ENCODE measurements at regions not wholly inside any gene's neighbourhood (a gene's known extent, or its start where the extent isn't known, plus 50 kb on each side); places are given as distances from the start of the nearest gene placed in this dataset.

DNA sequence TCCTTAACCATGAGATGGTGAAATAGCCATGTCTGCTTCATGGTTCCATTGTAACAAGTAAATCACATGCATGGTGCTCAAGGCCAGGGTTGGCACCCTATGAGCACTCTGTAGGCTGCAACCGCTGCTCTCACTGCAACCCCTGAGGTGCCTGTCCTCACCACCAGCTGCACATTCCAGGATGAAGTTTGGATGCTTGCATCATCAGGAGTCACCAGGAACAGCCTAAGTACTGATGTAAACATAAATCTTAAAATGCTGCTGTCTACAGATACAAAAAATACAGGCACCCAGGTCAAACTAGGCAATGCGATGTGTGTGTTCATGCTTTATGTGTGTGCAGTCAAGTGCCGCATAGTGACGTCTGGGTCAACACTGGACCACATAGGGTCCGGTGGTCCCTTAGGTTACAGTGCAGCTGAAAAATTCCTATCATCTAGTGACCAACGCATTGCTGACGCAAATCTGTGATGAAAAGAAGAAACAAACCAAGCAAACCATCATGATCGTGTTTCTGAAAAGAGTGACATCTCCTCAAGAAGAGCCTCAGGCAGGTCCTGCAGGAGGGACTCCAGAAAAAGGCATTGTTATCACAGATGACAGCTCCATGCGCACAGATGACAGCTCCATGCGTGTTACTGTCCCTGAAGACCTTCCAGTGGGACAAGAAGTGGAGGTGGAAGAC, 234.8 kb downstream of the AUH start:
- TF ChIP-seq, protein P1, sequence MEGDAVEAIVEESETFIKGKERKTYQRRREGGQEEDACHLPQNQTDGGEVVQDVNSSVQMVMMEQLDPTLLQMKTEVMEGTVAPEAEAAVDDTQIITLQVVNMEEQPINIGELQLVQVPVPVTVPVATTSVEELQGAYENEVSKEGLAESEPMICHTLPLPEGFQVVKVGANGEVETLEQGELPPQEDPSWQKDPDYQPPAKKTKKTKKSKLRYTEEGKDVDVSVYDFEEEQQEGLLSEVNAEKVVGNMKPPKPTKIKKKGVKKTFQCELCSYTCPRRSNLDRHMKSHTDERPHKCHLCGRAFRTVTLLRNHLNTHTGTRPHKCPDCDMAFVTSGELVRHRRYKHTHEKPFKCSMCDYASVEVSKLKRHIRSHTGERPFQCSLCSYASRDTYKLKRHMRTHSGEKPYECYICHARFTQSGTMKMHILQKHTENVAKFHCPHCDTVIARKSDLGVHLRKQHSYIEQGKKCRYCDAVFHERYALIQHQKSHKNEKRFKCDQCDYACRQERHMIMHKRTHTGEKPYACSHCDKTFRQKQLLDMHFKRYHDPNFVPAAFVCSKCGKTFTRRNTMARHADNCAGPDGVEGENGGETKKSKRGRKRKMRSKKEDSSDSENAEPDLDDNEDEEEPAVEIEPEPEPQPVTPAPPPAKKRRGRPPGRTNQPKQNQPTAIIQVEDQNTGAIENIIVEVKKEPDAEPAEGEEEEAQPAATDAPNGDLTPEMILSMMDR (IDR thresholded peaks at IDR 0.05; ENCODE audit: insufficient read depth, low read depth, low read length) = no peak
- no peak overlapping the region for H3K4me3 ChIP-seq (ENCODE audit: low read depth, low read length)
- peak; percentile 92 for DNase-seq (ENCODE audit: low read depth)

DNA sequence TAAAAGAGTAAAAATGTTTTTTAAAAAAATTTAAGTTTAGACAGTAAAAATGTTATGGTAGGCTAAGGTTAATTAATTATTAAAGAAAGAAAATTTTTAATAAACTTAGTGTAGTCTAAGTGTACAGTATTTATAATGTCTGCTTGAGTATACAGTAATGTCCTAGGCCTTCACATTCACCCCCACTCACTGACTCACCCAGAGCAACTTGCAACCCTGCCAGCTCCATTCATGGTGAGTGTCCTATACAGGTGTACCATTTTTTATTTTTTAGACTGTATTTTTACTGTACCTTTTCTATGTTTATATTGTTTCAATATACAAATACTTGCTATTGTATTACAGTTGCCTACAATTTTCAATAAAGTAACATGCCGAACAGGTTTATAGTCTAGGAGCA, 234.1 kb downstream of the AUH start:
- TF ChIP-seq, protein P1 (IDR thresholded peaks at IDR 0.05; ENCODE audit: insufficient read depth, low read depth, low read length) = no peak
- no peak overlapping the region for H3K4me3 ChIP-seq (ENCODE audit: low read depth, low read length)
- DNase-seq (ENCODE audit: low read depth) = no peak

DNA sequence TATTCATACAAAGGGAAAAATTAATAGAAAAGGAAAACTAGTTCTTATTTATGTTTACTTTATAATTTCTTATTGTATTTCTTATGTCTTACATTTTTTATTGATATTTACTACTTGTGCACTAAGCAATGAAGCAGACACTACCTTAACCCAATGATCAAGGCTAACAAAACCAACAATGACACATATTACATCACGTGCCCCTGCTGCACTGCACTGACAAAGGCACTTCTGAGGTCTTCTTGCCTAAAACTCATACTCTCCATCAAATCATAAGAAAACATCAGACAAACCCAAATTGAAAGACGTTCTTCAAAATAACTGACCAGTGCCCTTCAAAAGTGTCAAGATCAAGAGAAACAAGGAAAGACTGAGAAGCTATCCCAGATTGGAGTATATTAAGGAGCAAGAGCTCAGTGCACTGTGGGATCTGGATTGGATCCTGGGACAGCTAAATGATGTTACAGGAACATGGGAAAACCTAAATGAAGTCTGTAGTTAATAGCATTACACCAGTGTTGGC, 230.9 kb downstream of the AUH start:
- DNase-seq (ENCODE audit: low read depth) = no peak
- H3K4me3 ChIP-seq (ENCODE audit: low read depth, low read length) = no peak overlapping the region
- TF ChIP-seq, protein P1 (IDR thresholded peaks at IDR 0.05; ENCODE audit: insufficient read depth, low read depth, low read length) = no peak

DNA sequence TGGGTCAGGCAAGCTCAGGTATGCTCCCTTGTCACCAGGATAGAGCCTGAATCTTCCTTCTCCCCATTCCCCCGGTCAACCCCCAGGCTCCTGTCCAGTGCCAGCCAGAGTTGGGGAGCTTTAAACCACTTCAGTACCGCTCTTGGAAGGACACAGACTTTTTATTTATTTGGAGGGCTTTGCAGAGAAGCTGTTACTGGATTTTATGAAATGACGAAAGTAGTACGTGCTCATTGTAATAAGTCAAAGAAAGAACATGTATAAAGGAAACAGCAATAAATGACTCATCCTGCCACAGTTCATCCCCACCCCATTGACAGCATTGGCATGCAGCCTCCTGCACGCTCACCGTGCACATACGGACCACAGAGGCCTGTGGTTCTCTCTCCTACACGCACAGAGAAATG, 230.3 kb downstream of the AUH start:
- TF ChIP-seq, protein P1 (IDR thresholded peaks at IDR 0.05; ENCODE audit: insufficient read depth, low read depth, low read length) = no peak
- no peak overlapping the region for H3K4me3 ChIP-seq (ENCODE audit: low read depth, low read length)

DNA sequence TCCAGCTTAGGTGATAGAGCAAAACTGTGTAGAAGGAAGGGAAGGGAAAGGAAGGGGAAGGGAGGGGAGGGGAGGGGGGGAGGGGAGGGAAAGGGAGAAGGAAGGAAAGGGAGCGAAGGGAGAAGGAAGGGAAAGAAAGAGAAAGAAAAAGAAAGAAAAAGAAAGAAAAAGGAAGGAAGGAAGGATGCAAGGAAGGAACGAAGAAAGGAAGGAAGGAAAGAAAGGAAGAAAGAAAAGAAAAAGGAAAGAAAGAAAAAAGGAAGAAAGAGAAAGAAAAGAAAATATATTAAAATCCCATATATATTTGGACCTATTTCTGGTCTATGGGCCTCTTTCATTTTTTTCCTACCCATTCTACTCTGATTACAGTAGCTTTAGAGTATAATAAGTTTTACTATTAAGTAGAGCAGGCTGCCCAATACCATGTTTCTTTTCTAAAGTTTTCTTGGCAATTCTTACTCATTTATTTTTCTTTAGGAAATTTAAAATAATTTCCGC, 229.1 kb downstream of the AUH start:
- H3K4me3 ChIP-seq (ENCODE audit: low read depth, low read length) = no peak overlapping the region

More for the DNA sequence above, 230.3 kb downstream of the AUH start:
- DNase-seq (ENCODE audit: low read depth) = peak; percentile 97

DNA sequence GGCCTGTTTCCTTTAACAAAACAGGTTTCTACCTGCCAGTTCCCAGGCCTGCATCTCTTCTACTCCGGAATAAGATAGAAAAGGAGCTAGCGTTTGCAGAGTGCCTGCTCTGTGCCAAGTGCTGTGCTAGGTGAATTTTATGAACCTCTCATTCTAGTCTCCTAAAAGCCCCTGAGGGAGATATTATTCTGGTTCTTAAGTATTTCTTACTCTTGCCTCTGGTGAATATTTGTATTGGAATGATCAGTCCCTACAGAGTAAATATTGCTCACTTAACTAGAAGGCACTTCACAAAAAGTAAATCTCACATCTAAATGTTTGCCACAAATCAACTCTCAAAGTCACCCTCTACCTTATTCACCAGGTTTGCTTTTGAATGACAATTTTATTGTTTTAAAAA, 227.1 kb downstream of the AUH start:
- no peak for DNase-seq (ENCODE audit: low read depth)
- H3K4me3 ChIP-seq (ENCODE audit: low read depth, low read length) = no peak overlapping the region
- TF ChIP-seq, protein P1 (IDR thresholded peaks at IDR 0.05; ENCODE audit: insufficient read depth, low read depth, low read length) = no peak

More for the DNA sequence above, 229.1 kb downstream of the AUH start:
- DNase-seq (ENCODE audit: low read depth) = no peak
- TF ChIP-seq, protein P1 (IDR thresholded peaks at IDR 0.05; ENCODE audit: insufficient read depth, low read depth, low read length) = no peak

All from fibroblast of villous mesenchyme (primary cell).